ENCODE measurements at regions not wholly inside any gene's neighbourhood (a gene's known extent, or its start where the extent isn't known, plus 50 kb on each side); places are given as distances from the start of the nearest gene placed in this dataset.
"Not testable (repeated sequence)": the region's sequence is repeated elsewhere in the genome, so short reads cannot be mapped to it uniquely, and the experiment has no call there.

DNA sequence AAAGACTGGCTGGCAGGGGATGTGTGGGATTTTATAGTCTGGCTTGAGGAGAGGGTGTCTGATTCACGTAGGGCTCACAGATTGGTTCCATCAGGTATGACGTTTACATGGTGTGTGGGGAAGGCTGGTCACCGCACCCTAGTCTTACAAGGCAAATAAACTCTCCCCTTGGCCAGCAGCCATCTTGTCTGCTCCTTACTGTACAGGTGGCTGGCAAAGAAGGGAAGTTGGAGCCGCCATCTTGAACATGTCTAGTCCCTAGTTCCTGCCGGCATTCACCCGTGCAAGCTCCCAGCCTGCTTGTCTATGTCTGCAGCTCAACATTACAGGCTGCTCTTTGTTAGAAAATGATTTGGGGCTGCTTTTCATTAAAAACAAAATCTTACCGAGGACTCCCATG lies 97.6 kb downstream of the RAMP3 start:
- Histone ChIP-seq H3K27me3 (no peaks in the 10 kb centered on the region; the same call in 1 of the 2 replicates), H3K9me3 (replicated peaks) (no peaks in the 10 kb centered on the region), H3K36me3 (no peaks in the 10 kb centered on the region), H3K4me1 (no peaks in the 10 kb centered on the region), H3K27ac (no peak overlapping the region), H3K4me3 (no peak overlapping the region)
- DNase-seq: no peak

DNA sequence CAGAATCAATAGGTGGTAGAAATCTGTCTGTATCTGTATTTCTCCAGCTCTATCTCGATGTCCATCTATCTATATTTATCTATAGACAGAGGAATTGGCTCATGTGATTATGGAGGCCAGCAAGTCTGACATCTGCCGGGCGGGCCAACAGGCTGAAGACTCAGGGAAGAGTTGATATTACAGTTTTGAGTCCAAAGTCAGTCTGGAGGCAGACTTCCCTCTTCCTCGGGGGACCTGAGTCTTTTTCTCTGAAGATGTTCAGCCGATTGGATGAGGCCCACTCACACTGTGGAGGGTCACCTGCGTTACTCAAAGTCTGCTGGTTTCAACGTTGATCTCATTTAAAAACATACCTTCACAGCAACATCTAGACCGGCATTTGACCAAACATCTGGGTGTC lies 98.7 kb downstream of the RAMP3 start:
- no peaks in the 10 kb centered on the region for H3K36me3 ChIP-seq
- H3K9me3 ChIP-seq (replicated peaks): no peaks in the 10 kb centered on the region
- no peak for DNase-seq
- H3K4me3 ChIP-seq: no peak overlapping the region
- H3K4me1 ChIP-seq: no peaks in the 10 kb centered on the region
- H3K27ac ChIP-seq: no peak overlapping the region
- H3K27me3 ChIP-seq: peaks cover 2% of the 10 kb centered on the region; the same call in 1 of the 2 replicates

GRCh38 chr7:45256775-45257174 lies 99.2 kb downstream of the RAMP3 start:
- no peak for DNase-seq
- Histone ChIP-seq H3K4me1 (no peaks in the 10 kb centered on the region), H3K9me3 (replicated peaks) (no peaks in the 10 kb centered on the region), H3K27me3 (peaks cover 2% of the 10 kb centered on the region; the same call in 1 of the 2 replicates), H3K27ac (no peak overlapping the region), H3K36me3 (no peaks in the 10 kb centered on the region), H3K4me3 (no peak overlapping the region)

- H3K4me1 ChIP-seq: no peaks in the 10 kb centered on the region
- no peak overlapping the region for H3K4me3 ChIP-seq
- DNase-seq: no peak
- H3K36me3 ChIP-seq: no peaks in the 10 kb centered on the region
- H3K27me3 ChIP-seq: peaks cover 2% of the 10 kb centered on the region; the same call in 1 of the 2 replicates
- H3K27ac ChIP-seq: no peak overlapping the region
- no peaks in the 10 kb centered on the region for H3K9me3 ChIP-seq (replicated peaks)
Observed at GRCh38 chr7:45257284-45257683, 99.7 kb downstream of the RAMP3 start.

DNA sequence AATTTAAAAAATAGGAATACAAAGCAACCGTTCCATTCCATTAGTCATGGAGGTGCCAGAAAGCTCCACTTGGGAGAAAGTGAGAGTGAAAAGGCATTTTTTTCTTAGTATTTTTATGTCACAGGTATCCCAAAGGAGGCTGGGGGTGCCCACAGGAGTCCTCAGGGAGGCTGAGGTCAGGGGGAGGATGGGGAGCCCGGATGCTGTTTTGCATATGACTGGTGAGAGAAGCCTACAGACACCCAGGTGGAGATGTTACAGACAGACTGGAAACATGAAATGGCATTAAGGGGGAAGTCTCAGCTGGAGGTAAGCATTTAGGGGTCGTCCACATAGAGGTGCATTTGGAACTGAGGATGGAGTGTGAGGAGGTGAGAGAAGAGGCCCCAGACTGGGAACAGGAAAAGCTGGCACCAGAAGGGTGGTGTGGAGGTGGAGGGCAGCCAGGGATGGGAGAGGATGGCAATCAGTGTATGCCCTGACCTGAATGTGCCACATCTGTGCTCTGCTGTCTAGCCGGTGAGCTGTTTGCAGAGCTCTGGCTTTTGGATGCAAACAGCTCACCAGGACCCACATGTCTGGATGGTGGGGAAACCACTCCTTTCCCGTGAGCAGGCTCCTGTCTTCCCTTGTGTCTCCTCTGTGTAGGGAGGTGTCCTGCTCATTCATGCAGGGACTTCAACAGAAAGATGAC lies 101.1 kb downstream of the RAMP3 start:
- Histone ChIP-seq H3K4me1 (no peaks in the 10 kb centered on the region), H3K27me3 (peaks cover 2% of the 10 kb centered on the region), H3K9me3 (replicated peaks) (no peaks in the 10 kb centered on the region), H3K36me3 (no peaks in the 10 kb centered on the region), H3K27ac (no peak overlapping the region), H3K4me3 (no peak overlapping the region)
- DNase-seq: no peak

DNA sequence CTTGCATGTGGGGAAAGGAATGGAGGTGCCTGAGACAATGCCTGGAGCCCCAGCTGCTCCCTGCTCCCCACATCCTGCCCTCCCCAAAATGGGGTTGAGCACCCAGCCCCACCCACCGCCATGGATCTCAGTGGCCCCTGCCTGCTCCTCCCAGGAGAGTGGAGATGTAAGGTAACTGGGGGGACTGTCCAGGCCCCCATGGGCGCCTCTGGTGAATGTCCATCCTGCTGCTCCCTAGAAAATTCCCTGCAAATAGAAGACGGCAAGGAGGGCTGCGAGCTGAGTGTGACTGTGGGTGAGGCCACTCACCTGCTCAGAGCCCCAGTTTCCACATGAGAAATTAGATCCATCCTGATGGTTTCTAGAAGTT lies 101.6 kb downstream of the RAMP3 start:
- no peak for DNase-seq
- Histone ChIP-seq H3K27me3 (peaks cover 2% of the 10 kb centered on the region), H3K36me3 (no peaks in the 10 kb centered on the region), H3K27ac (no peak overlapping the region), H3K4me3 (no peak overlapping the region), H3K4me1 (no peaks in the 10 kb centered on the region), H3K9me3 (replicated peaks) (no peaks in the 10 kb centered on the region)

DNA sequence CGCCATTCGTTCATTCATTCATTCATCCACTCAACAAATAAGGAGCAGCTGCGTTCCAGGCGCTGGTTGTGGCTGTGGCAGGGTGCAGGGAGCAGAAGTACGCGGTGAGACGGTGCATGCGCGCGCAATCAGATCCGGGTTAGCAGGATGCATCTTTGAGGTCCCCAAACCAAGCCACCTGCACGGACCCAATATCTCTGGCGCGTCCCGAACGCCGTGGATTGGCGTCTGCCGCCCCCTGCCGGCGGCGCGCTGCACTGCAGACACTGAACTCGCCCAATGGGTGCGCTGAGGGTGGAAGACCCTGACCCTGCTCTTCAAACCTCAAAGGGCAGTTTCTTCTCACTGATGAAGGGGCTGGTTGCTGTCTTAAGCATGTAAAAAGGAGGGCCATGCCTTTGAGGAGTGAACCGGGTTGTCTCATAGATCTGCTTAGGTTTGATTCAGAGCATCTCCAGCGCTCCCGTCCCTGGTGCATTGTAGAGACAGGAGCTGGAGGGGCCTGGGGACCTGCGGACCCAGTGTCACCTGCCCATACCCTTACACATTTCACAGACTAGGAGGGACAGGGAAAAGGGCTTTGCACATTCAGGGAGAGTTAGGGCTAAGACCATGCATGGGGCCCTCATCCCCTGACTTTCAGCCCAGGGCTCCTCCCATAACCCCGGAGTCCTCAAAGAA lies 102.5 kb downstream of the RAMP3 start:
- H3K27ac ChIP-seq: no peak overlapping the region
- no peaks in the 10 kb centered on the region for H3K9me3 ChIP-seq (replicated peaks)
- peak; percentile 35 to 63 for DNase-seq
- no peak overlapping the region for H3K4me3 ChIP-seq
- peaks cover 2% of the 10 kb centered on the region for H3K27me3 ChIP-seq
- no peaks in the 10 kb centered on the region for H3K36me3 ChIP-seq
- no peaks in the 10 kb centered on the region for H3K4me1 ChIP-seq

- H3K36me3 ChIP-seq: no peaks in the 10 kb centered on the region
Observed at GRCh38 chr7:45267262-45267661, 109.7 kb downstream of the RAMP3 start.

DNA sequence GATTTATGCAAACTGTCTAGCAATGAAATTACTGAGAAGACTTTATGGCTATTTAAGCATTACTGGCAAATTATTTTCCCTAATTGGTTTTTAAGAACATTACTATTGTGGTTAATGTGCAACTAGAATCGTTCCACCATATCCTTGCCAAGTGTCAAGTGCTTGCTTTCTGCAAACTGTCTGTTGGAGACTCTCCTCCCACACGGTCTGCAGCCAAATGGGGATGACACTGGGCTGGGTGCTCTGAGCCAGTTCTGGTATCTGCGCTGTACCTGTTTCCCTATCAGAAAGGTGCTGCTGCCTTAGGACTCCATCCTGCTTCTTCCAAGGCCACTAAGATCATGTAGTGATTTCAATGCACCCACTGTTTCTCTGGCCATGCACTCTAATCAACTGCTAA lies 110.4 kb downstream of the RAMP3 start:
- DNase-seq: no peak
- H3K4me3 ChIP-seq: no peak overlapping the region
- no peaks in the 10 kb centered on the region for H3K9me3 ChIP-seq (replicated peaks)
- H3K4me1 ChIP-seq: no peaks in the 10 kb centered on the region
- peaks cover 2% of the 10 kb centered on the region; the same call in 1 of the 2 replicates for H3K27me3 ChIP-seq
- H3K27ac ChIP-seq: no peak overlapping the region
- H3K36me3 ChIP-seq: no peaks in the 10 kb centered on the region

More at GRCh38 chr7:45267262-45267661, 109.7 kb downstream of the RAMP3 start:
- peaks cover 2% of the 10 kb centered on the region; the same call in 1 of the 2 replicates for H3K27me3 ChIP-seq
- no peaks in the 10 kb centered on the region for H3K9me3 ChIP-seq (replicated peaks)
- H3K4me3 ChIP-seq: no peak overlapping the region
- DNase-seq: no peak
- no peak overlapping the region for H3K27ac ChIP-seq
- H3K4me1 ChIP-seq: no peaks in the 10 kb centered on the region

GRCh38 chr7:45269192-45269591 lies 111.6 kb downstream of the RAMP3 start:
- Histone ChIP-seq H3K27ac (no peak overlapping the region), H3K4me3 (no peak overlapping the region), H3K36me3 (no peaks in the 10 kb centered on the region), H3K9me3 (replicated peaks) (no peaks in the 10 kb centered on the region), H3K4me1 (no peaks in the 10 kb centered on the region), H3K27me3 (peaks cover 2% of the 10 kb centered on the region; the same call in 1 of the 2 replicates)
- no peak for DNase-seq

- Histone ChIP-seq H3K27me3 (peaks cover 6% of the 10 kb centered on the region; the same call in 1 of the 2 replicates), H3K36me3 (no peaks in the 10 kb centered on the region), H3K4me1 (no peaks in the 10 kb centered on the region; the same call in 1 of the 2 replicates), H3K27ac (no peak overlapping the region), H3K9me3 (replicated peaks) (no peaks in the 10 kb centered on the region), H3K4me3 (no peak overlapping the region)
- DNase-seq: no peak
Observed at GRCh38 chr7:45278763-45279398, 121.3 kb downstream of the RAMP3 start.

- not testable (repeated sequence) for DNase-seq; H3K27ac ChIP-seq; H3K4me3 ChIP-seq; H3K27me3 ChIP-seq; H3K36me3 ChIP-seq; H3K9me3 ChIP-seq (replicated peaks); H3K4me1 ChIP-seq
Observed at GRCh38 chr7:45289611-45290010, 132.0 kb downstream of the RAMP3 start.

DNA sequence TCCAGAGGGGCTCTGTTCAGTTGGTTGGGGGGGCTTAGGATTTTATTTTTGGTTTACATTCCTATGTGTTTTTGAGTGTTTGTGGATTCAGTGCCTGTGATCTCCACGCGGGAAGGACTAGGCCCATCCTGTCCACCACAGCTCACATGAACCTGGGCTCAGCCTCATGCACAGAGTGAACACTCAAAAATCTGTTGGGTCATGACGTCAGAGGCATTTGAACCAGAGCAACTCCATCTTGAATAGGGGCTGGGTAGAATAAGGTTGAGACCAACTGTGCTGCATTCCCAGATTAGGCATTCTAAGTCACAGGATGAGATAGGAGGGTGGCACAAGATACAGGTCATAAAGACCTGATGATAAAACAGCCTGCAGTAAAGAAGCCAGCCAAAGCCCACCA lies 133.3 kb downstream of the RAMP3 start:
- no peak for DNase-seq
- H3K4me3 ChIP-seq: no peak overlapping the region
- no peaks in the 10 kb centered on the region for H3K36me3 ChIP-seq
- H3K27me3 ChIP-seq: peaks cover 2% of the 10 kb centered on the region; the same call in 1 of the 2 replicates
- no peak overlapping the region for H3K27ac ChIP-seq
- H3K4me1 ChIP-seq: no peaks in the 10 kb centered on the region
- 0 out of 2 replicates have a peak, but pooled peaks cover 4% of the 10 kb centered on the region for H3K9me3 ChIP-seq (replicated peaks)

DNA sequence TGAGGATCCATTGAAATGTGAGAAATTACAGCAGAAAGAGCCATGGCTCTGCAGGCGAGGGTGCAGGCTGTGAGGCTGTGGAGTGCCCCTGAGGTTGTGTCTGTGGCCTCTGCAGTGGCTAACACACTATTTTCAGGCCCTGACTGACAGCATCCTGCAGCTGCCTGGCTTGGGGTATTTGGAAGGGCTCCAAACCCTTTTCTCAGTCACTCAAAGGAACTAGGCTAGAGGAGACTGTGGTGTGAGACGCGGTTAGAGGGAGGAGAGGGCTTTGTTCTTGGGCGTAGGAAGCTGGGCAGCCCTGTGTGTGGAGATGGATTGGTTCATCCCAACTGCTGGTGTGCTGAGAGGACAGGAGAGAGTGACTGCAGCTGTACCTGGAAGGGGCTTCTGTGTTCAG lies 134.9 kb downstream of the RAMP3 start:
- DNase-seq: peak; percentile 30 to 55
- Histone ChIP-seq H3K9me3 (replicated peaks) (0 out of 2 replicates have a peak, but pooled peaks cover 4% of the 10 kb centered on the region), H3K4me3 (no peak overlapping the region), H3K36me3 (no peaks in the 10 kb centered on the region), H3K27ac (no peak overlapping the region), H3K27me3 (no peaks in the 10 kb centered on the region; the same call in 1 of the 2 replicates), H3K4me1 (no peaks in the 10 kb centered on the region)

DNA sequence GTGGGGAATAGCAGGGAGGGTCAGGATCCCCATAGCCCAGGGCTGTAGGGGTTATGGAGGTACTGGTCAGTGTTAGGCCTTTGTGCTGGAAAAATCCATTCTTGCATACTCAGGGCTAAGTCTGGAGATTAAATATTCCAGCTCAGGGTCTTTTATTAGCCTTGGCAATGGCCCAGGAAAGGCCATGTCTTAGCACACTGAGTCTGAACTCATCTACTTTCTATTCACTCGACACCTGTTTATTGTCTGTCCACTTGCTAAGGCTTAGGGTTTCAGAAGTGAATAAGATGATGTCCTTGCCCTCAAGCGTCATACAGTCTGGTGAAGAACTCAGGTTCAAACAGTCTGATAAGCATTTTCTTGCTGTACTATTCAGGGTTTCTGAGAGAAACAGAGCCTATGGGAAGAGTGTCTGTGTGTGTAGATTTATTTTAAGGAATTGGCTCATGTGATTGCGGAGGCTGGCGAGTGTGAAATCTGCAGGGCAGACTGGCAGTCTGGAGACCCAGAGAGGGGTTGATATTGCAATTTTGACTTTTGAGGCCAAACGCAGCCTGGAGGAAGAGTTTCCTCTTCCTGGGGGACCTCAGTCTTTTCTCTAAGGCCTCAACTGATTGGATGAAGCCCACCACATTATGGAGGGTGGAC lies 135.8 kb downstream of the RAMP3 start:
- Histone ChIP-seq H3K27ac (no peak overlapping the region), H3K4me1 (no peaks in the 10 kb centered on the region), H3K27me3 (no peaks in the 10 kb centered on the region; the same call in 1 of the 2 replicates), H3K36me3 (no peaks in the 10 kb centered on the region), H3K9me3 (replicated peaks) (0 out of 2 replicates have a peak, but pooled peaks cover 4% of the 10 kb centered on the region), H3K4me3 (no peak overlapping the region)
- peak in 1 of 2 experiments; percentile 18 for DNase-seq

All from SJCRH30 (cell line).